ENCODE measurements at regions not wholly inside any gene's neighbourhood (a gene's known extent, or its start where the extent isn't known, plus 50 kb on each side); places are given as distances from the start of the nearest gene placed in this dataset.

- DNase-seq (ENCODE audit: low spot score), result no peak
- no peak for TF ChIP-seq CTCF (IDR thresholded peaks at IDR 0.05; ENCODE audit: extremely low read depth, missing control alignments)
Observed at GRCh38 chr7:91526404-91526803, 262.2 kb downstream of the FZD1 start.

GRCh38 chr7:91527460-91527859, 263.2 kb downstream of the FZD1 start:
- no peak for DNase-seq (ENCODE audit: low spot score)
- TF ChIP-seq CTCF (IDR thresholded peaks at IDR 0.05; ENCODE audit: extremely low read depth, missing control alignments), result no peak

DNA sequence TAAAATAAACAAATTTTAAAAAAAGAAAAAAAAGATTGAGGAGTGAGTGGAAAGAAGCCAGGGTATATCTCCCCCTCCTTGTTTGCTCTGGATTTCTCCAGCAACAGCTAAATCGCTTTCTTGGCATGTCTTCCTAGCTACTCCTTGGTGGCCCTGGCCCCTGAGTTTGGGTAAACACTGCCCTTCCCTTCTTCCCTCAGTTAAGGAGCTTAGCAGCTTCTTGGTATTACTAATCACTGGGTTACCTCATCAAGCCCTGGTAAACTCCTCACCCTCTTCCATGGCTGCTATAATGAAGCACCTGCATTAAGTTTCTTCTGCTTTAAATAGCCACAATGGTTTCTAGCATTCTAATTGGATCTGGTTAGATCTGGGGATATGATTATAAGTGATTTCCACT, 269.8 kb downstream of the FZD1 start:
- no peak for DNase-seq (ENCODE audit: low spot score)
- TF ChIP-seq CTCF (IDR thresholded peaks at IDR 0.05; ENCODE audit: extremely low read depth, missing control alignments), result no peak

- TF ChIP-seq CTCF (IDR thresholded peaks at IDR 0.05; ENCODE audit: extremely low read depth, missing control alignments), result no peak
- DNase-seq (ENCODE audit: low spot score), result no peak
Observed at GRCh38 chr7:91537260-91538152, 273.3 kb downstream of the FZD1 start.

DNA sequence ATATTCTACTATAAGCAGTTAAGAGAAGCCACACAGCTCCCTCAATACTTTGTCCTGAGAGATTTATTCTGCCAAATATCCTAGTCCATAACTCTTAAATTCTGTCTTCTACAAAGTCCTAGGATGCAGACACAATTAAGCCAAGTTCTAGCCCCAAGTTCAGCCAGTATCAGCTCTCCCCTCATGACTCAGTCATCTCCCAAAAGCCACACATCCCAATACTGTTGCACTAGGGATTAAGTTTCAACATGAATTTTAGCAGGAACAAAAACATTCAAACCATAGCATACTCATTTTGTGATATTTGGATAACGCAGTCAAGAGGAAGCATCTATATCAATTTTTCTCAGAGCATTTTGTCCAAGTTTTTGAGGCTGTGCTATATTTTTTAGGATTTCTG, 277.4 kb downstream of the FZD1 start:
- DNase-seq (ENCODE audit: low spot score), result no peak
- TF ChIP-seq CTCF (IDR thresholded peaks at IDR 0.05; ENCODE audit: extremely low read depth, missing control alignments), result no peak

DNA sequence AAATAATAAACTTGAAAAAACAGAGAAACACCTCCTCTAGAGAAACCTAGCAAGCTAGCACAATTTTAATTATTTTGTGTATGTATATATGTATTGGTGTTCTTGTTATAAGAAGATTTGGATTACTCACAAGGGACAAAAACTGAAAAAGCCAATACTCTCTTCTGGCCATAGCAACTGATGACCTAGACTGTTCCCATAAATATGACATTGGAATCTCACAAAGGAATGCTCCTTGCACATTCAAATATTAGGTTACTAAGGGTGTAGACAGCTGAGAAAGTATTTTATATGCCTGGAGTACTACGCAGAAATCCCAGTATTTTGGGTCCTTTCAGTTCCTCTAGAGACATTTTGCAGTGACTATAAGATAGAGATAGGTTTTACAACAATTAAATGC, 279.4 kb downstream of the FZD1 start:
- DNase-seq (ENCODE audit: low spot score), result no peak
- TF ChIP-seq CTCF (IDR thresholded peaks at IDR 0.05; ENCODE audit: extremely low read depth, missing control alignments), result no peak

- no peak for DNase-seq (ENCODE audit: low spot score)
- TF ChIP-seq CTCF (IDR thresholded peaks at IDR 0.05; ENCODE audit: extremely low read depth, missing control alignments), result no peak
Observed at GRCh38 chr7:91549878-91550277, 285.6 kb downstream of the FZD1 start.
